ENCODE measurements at regions not wholly inside any gene's neighbourhood (a gene's known extent, or its start where the extent isn't known, plus 50 kb on each side); places are given as distances from the start of the nearest gene placed in this dataset.

DNA sequence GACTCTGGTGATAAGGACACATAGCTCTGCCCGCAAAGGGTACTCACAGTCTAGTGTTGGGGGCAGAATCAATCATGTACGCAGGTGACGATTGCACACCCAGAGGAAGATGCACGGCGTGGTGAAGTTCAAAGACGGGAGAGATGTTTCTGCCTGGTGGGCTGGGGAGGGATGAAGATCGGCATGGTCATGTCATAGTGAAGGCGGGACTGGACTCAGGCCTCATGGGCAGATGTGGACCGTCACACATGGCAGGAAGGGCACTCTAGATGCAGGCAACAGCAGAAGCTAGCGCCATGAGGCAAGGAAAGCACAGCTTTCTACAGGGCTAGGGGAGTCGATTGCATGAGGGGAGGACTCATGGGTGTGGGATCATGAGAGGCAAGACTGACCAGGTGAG, 240.6 kb downstream of the OPA1 start:
- Histone ChIP-seq H4K91ac (ENCODE audit: low read depth, low read length) (no peak overlapping the region), H2BK5ac (ENCODE audit: low read depth, low read length, poor library complexity) (no peak overlapping the region), H3K27me3 (ENCODE audit: insufficient read depth, low read length) (no peaks in the 10 kb centered on the region), H3K14ac (ENCODE audit: low read length) (no peak overlapping the region), H3K27ac (ENCODE audit: low read depth, low read length) (no peak overlapping the region), H3K18ac (ENCODE audit: low read length) (no peak overlapping the region), H3K79me2 (ENCODE audit: control insufficient read depth, insufficient read depth, low read length, poor library complexity) (no peaks in the 10 kb centered on the region), H3K9me3 (ENCODE audit: insufficient read depth, low read depth, low read length) (no peaks in the 10 kb centered on the region), H3K4ac (ENCODE audit: low read depth, low read length) (no peak overlapping the region), H4K12ac (ENCODE audit: low read depth, low read length) (no peak overlapping the region), H3K79me1 (ENCODE audit: low read length) (peaks cover 10% of the 10 kb centered on the region), H2BK120ac (ENCODE audit: insufficient read depth, low read length, poor library complexity) (no peak overlapping the region), H2AK5ac (ENCODE audit: low read length) (no peak overlapping the region), H2BK12ac (ENCODE audit: low read length) (no peak overlapping the region), H3K4me1 (ENCODE audit: control insufficient read depth in 1 of 2, insufficient read depth in 2 of 2, low read length in 2 of 2) (peaks cover 12 to 14% of the 10 kb centered on the region in 2 experiments), H3K23ac (ENCODE audit: low read length) (no peak overlapping the region), H2AFZ (ENCODE audit: insufficient read depth, low read length, poor library complexity) (no peak overlapping the region), H4K8ac (ENCODE audit: low read depth, low read length) (no peak overlapping the region), H3K36me3 (ENCODE audit: control insufficient read depth in 1 of 2, insufficient read depth in 2 of 2, low read length in 2 of 2) (no peaks in the 10 kb centered on the region), H3K9ac (ENCODE audit: low read length) (no peak overlapping the region), H3K4me3 (ENCODE audit: low read depth, low read length) (no peak overlapping the region), H3K4me2 (ENCODE audit: low read length) (no peak overlapping the region)
- no peak for DNase-seq
- WGBS (ENCODE audit: extremely low coverage, insufficient coverage, insufficient read length), result no CpG with 5 or more reads among the region's 11 CpGs

DNA sequence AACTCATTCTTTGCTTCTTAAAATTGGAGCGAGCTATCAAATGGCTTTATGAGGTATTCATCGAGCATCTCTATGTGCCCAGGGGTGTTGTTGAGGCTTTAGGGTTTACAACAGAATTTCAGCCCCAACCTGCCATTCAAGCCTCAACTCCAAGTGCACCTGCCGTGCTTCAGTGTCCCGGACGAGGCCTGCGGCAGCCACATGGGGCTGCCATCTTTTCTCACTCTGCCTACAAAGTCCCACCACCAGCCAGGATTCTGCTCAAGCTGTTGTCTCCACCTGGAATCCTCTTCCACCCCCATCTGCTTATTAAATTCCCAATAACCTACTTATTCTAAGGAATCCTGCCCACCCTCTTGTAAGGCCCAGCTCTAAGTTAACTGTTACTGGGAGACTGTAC, 242.4 kb downstream of the OPA1 start:
- H3K9me3 ChIP-seq (ENCODE audit: insufficient read depth, low read depth, low read length), result no peaks in the 10 kb centered on the region
- peaks cover 2 to 4% of the 10 kb centered on the region in 2 experiments for H3K4me1 ChIP-seq (ENCODE audit: control insufficient read depth in 1 of 2, insufficient read depth in 2 of 2, low read length in 2 of 2)
- H2BK12ac ChIP-seq (ENCODE audit: low read length), result no peak overlapping the region
- no peaks in the 10 kb centered on the region for H3K79me2 ChIP-seq (ENCODE audit: control insufficient read depth, insufficient read depth, low read length, poor library complexity)
- no peak overlapping the region for H4K8ac ChIP-seq (ENCODE audit: low read depth, low read length)
- DNase-seq, result no peak
- no peak overlapping the region for H3K4ac ChIP-seq (ENCODE audit: low read depth, low read length)
- H4K91ac ChIP-seq (ENCODE audit: low read depth, low read length), result no peak overlapping the region
- no peak overlapping the region for H2AK5ac ChIP-seq (ENCODE audit: low read length)
- H3K23ac ChIP-seq (ENCODE audit: low read length), result no peak overlapping the region
- H4K12ac ChIP-seq (ENCODE audit: low read depth, low read length), result no peak overlapping the region
- no peak overlapping the region for H3K4me2 ChIP-seq (ENCODE audit: low read length)
- no peak overlapping the region for H3K14ac ChIP-seq (ENCODE audit: low read length)
- no peak overlapping the region for H2BK5ac ChIP-seq (ENCODE audit: low read depth, low read length, poor library complexity)
- no peak overlapping the region for H3K4me3 ChIP-seq (ENCODE audit: low read depth, low read length)
- H3K36me3 ChIP-seq (ENCODE audit: control insufficient read depth in 1 of 2, insufficient read depth in 2 of 2, low read length in 2 of 2), result no peaks in the 10 kb centered on the region
- no CpG with 5 or more reads among the region's 6 CpGs for WGBS (ENCODE audit: extremely low coverage, insufficient coverage, insufficient read length)
- H3K27ac ChIP-seq (ENCODE audit: low read depth, low read length), result no peak overlapping the region
- no peak overlapping the region for H3K18ac ChIP-seq (ENCODE audit: low read length)
- no peak overlapping the region for H2AFZ ChIP-seq (ENCODE audit: insufficient read depth, low read length, poor library complexity)
- no peak overlapping the region for H2BK120ac ChIP-seq (ENCODE audit: insufficient read depth, low read length, poor library complexity)
- peaks cover 7% of the 10 kb centered on the region for H3K79me1 ChIP-seq (ENCODE audit: low read length)
- H3K27me3 ChIP-seq (ENCODE audit: insufficient read depth, low read length), result no peaks in the 10 kb centered on the region
- H3K9ac ChIP-seq (ENCODE audit: low read length), result no peak overlapping the region

- no peak overlapping the region for H4K91ac ChIP-seq (ENCODE audit: low read depth, low read length)
- H3K27ac ChIP-seq (ENCODE audit: low read depth, low read length), result no peak overlapping the region
- peaks cover 1% of the 10 kb centered on the region for H3K79me1 ChIP-seq (ENCODE audit: low read length)
- H3K4ac ChIP-seq (ENCODE audit: low read depth, low read length), result no peak overlapping the region
- no peak overlapping the region for H2BK12ac ChIP-seq (ENCODE audit: low read length)
- no peak overlapping the region for H2AK5ac ChIP-seq (ENCODE audit: low read length)
- no peak overlapping the region for H3K9ac ChIP-seq (ENCODE audit: low read length)
- no peaks in the 10 kb centered on the region for H3K79me2 ChIP-seq (ENCODE audit: control insufficient read depth, insufficient read depth, low read length, poor library complexity)
- WGBS (ENCODE audit: extremely low coverage, insufficient coverage, insufficient read length), result no CpG with 5 or more reads among the region's 2 CpGs
- no peak overlapping the region for H4K12ac ChIP-seq (ENCODE audit: low read depth, low read length)
- no peak overlapping the region for H4K8ac ChIP-seq (ENCODE audit: low read depth, low read length)
- H2BK5ac ChIP-seq (ENCODE audit: low read depth, low read length, poor library complexity), result no peak overlapping the region
- no peaks in the 10 kb centered on the region for H3K27me3 ChIP-seq (ENCODE audit: insufficient read depth, low read length)
- H3K18ac ChIP-seq (ENCODE audit: low read length), result no peak overlapping the region
- no peaks in the 10 kb centered on the region for H3K4me1 ChIP-seq (ENCODE audit: control insufficient read depth in 1 of 2, insufficient read depth in 2 of 2, low read length in 2 of 2)
- H3K23ac ChIP-seq (ENCODE audit: low read length), result no peak overlapping the region
- no peak overlapping the region for H2BK120ac ChIP-seq (ENCODE audit: insufficient read depth, low read length, poor library complexity)
- DNase-seq, result no peak
- H2AFZ ChIP-seq (ENCODE audit: insufficient read depth, low read length, poor library complexity), result no peak overlapping the region
- H3K14ac ChIP-seq (ENCODE audit: low read length), result no peak overlapping the region
- H3K9me3 ChIP-seq (ENCODE audit: insufficient read depth, low read depth, low read length), result no peaks in the 10 kb centered on the region
- no peaks in the 10 kb centered on the region for H3K36me3 ChIP-seq (ENCODE audit: control insufficient read depth in 1 of 2, insufficient read depth in 2 of 2, low read length in 2 of 2)
- H3K4me2 ChIP-seq (ENCODE audit: low read length), result no peak overlapping the region
- no peak overlapping the region for H3K4me3 ChIP-seq (ENCODE audit: low read depth, low read length)
These were observed 243.5 kb downstream of the OPA1 start for GRCh38 chr3:193836511-193836910.

DNA sequence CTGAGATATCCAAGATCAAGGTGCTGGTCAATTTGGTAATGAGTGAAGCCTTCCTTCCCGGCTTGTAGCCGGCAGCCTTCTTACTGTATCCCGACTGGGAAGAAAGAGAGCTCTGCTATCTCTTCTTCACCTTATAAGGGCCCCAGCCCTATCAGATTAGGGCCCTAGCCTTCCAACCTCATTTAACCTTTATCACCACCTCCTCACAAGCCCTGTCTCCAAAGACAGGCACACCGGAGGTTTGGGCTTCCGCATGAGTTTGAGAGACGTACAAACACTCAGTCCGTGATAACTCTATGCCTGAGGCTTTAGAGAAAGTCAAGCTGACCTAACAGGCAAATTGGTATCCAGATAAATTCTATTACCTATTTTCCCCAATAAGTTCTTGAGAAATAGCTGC, 243.9 kb downstream of the OPA1 start:
- Histone ChIP-seq H3K4ac (ENCODE audit: low read depth, low read length) (no peak overlapping the region), H3K23ac (ENCODE audit: low read length) (no peak overlapping the region), H3K14ac (ENCODE audit: low read length) (no peak overlapping the region), H2AK5ac (ENCODE audit: low read length) (no peak overlapping the region), H2BK120ac (ENCODE audit: insufficient read depth, low read length, poor library complexity) (no peak overlapping the region), H4K12ac (ENCODE audit: low read depth, low read length) (no peak overlapping the region), H3K18ac (ENCODE audit: low read length) (no peak overlapping the region), H3K9me3 (ENCODE audit: insufficient read depth, low read depth, low read length) (no peaks in the 10 kb centered on the region), H4K8ac (ENCODE audit: low read depth, low read length) (no peak overlapping the region), H3K4me1 (ENCODE audit: control insufficient read depth in 1 of 2, insufficient read depth in 2 of 2, low read length in 2 of 2) (peaks cover 0 to 2% of the 10 kb centered on the region in 2 experiments), H3K4me3 (ENCODE audit: low read depth, low read length) (no peak overlapping the region), H3K79me1 (ENCODE audit: low read length) (no peaks in the 10 kb centered on the region), H2BK12ac (ENCODE audit: low read length) (no peak overlapping the region), H2BK5ac (ENCODE audit: low read depth, low read length, poor library complexity) (no peak overlapping the region), H3K79me2 (ENCODE audit: control insufficient read depth, insufficient read depth, low read length, poor library complexity) (no peaks in the 10 kb centered on the region), H3K4me2 (ENCODE audit: low read length) (no peak overlapping the region), H3K9ac (ENCODE audit: low read length) (no peak overlapping the region), H3K27me3 (ENCODE audit: insufficient read depth, low read length) (no peaks in the 10 kb centered on the region), H4K91ac (ENCODE audit: low read depth, low read length) (no peak overlapping the region), H3K36me3 (ENCODE audit: control insufficient read depth in 1 of 2, insufficient read depth in 2 of 2, low read length in 2 of 2) (no peaks in the 10 kb centered on the region), H3K27ac (ENCODE audit: low read depth, low read length) (no peak overlapping the region), H2AFZ (ENCODE audit: insufficient read depth, low read length, poor library complexity) (no peak overlapping the region)
- no CpG with 5 or more reads among the region's 7 CpGs for WGBS (ENCODE audit: extremely low coverage, insufficient coverage, insufficient read length)
- no peak for DNase-seq
